Gastrocnemius medialis (tissue), 4 donors: ENCODE measurements at regions not wholly inside any gene's neighbourhood (a gene's known extent, or its start where the extent isn't known, plus 50 kb on each side); places are given as distances from the start of the nearest gene placed in this dataset.

ENCODE experiments used
- ATAC-seq, 2 donors: fragments of 150-250 bp; one replicate each; pipeline ENCODE4 v1.9.1; 2016
- DNase-seq, 2 donors: peaks; one replicate each; pipeline ENCODE4 v3.0.0-alpha.2; 2019
- H3K27ac ChIP-seq, 4 donors: fragments of 200-600 bp; sonication (generic); 1 replicate in 1 of 4; 2 replicates in 3 of 4; pipeline ENCODE4 v1.5.1; 2016 to 2018; ENCODE audit warnings: mild to moderate bottlenecking in 2 of 4, moderate library complexity in 1 of 4
- H3K27me3 ChIP-seq, 3 donors: fragments of 200-600 bp; sonication (generic) in 2 of 3; 1 replicate in 1 of 3; 2 replicates in 2 of 3; pipeline versions ENCODE4 v1.5.1 to v1.6.0; 2016 to 2019; ENCODE audit warnings: mild to moderate bottlenecking in 1 of 3, moderate library complexity in 1 of 3
- H3K36me3 ChIP-seq, 2 donors: fragments of 200-600 bp; sonication (generic) in 1 of 2; one replicate each; pipeline ENCODE4 v1.5.1; 2017 to 2018
- H3K4me1 ChIP-seq, 2 donors: fragments of 200-600 bp; sonication (generic) in 1 of 2; one replicate each; pipeline ENCODE4 v1.5.1; 2016 to 2017; ENCODE audit warnings: mild to moderate bottlenecking in 2 of 2
- H3K4me3 ChIP-seq, 4 donors: fragments of 200-600 bp; sonication (generic) in 3 of 4; 1 replicate in 1 of 4; 2 replicates in 3 of 4; pipeline ENCODE4 v1.5.1; 2016 to 2019; ENCODE audit warnings: mild to moderate bottlenecking in 2 of 4
- H3K9me3 ChIP-seq, 3 donors: fragments of 200-600 bp; sonication (generic) in 2 of 3; 1 replicate in 1 of 3; 2 replicates in 2 of 3; pipeline ENCODE4 v1.5.1; 2016 to 2019
- CTCF ChIP-seq, 5 experiments: fragments of 450-650 bp in 3 of 5; fragments of 200-600 bp in 2 of 5; sonication (generic) in 2 of 5; IDR thresholded peaks in 4 of 5; conservative IDR thresholded peaks in 1 of 5; 1 replicate in 4 of 5; 2 replicates in 1 of 5; pipeline ENCODE4 v1.5.1; 2016 to 2019; ENCODE audit warnings: antibody characterized with exemption in 5 of 5, mild to moderate bottlenecking in 3 of 5, moderate library complexity in 3 of 5
- POLR2A ChIP-seq, 2 donors: fragments of 450-650 bp; IDR thresholded peaks; one replicate each; pipeline ENCODE4 v1.6.1; 2017; ENCODE audit warnings: antibody characterized with exemption in 2 of 2, mild to moderate bottlenecking in 2 of 2, moderate library complexity in 2 of 2
- in situ Hi-C, 4 donors: fragments of 200-750 bp; cut with MboI; loops; one replicate each; pipeline versions ENCODE4 v1.15.0 to v1.8.0; 2017; ENCODE audit warnings: low sequenced_read_pairs in 4 of 4
- intact Hi-C: fragments of 100-400 bp; cut with DNase I; formaldehyde crosslinking; loops from one replicate; pipeline ENCODE4 v1.15.1; 2023; ENCODE audit warnings: low total_unique reads

DNA sequence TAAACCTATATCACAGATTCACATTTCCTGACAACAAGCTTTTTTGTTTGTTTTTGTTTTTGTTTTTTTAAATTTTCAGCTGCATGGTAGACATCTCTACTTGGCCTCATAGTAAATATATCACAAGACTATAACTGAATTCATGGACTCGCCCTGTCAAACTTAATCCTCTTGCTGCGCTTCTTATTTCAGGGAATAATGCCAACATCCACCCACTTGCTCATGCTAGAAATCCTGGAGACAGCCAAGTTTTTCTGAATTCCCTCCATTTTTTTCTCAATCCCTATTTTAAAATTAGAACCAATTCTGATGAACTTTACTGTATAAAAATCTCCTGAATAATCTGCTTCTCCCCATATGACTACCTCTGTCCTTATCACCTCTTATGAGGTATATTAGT lies 283.6 kb upstream of the RPS23 start:
- Histone ChIP-seq H3K9me3 (no peaks in the 10 kb centered on the region), H3K4me3 (no peak overlapping the region), H3K27ac (no peak overlapping the region), H3K27me3 (no peaks in the 10 kb centered on the region), H3K4me1 (no peaks in the 10 kb centered on the region), H3K36me3 (no peaks in the 10 kb centered on the region)
- TF ChIP-seq CTCF (IDR thresholded peaks at IDR 0.05 in 4 of 5, conservative IDR thresholded peaks at IDR 0.05 in 1 of 5) (no peak), POLR2A (IDR thresholded peaks at IDR 0.05) (no peak)
- DNase-seq (no peak), ATAC-seq (no peak)
- in situ Hi-C loops: no loop called here
- intact Hi-C loops: no loop called here

- Histone ChIP-seq H3K9me3 (no peaks in the 10 kb centered on the region), H3K27ac (no peak overlapping the region), H3K27me3 (no peaks in the 10 kb centered on the region), H3K4me1 (no peaks in the 10 kb centered on the region), H3K4me3 (no peak overlapping the region), H3K36me3 (no peaks in the 10 kb centered on the region)
- in situ Hi-C loops (no loop called here), intact Hi-C loops (no loop called here)
- ATAC-seq (no peak), DNase-seq (no peak)
- TF ChIP-seq POLR2A (IDR thresholded peaks at IDR 0.05) (no peak), CTCF (IDR thresholded peaks at IDR 0.05 in 4 of 5, conservative IDR thresholded peaks at IDR 0.05 in 1 of 5) (no peak)
Measured at GRCh38 chr5:82560969-82561368, 282.8 kb upstream of the RPS23 start.

GRCh38 chr5:82560561-82560960 lies 282.4 kb upstream of the RPS23 start:
- Histone ChIP-seq H3K9me3 (no peaks in the 10 kb centered on the region), H3K4me3 (no peak overlapping the region), H3K36me3 (no peaks in the 10 kb centered on the region), H3K27me3 (no peaks in the 10 kb centered on the region), H3K27ac (no peak overlapping the region), H3K4me1 (no peaks in the 10 kb centered on the region)
- DNase-seq (no peak), ATAC-seq (no peak)
- TF ChIP-seq CTCF (IDR thresholded peaks at IDR 0.05 in 4 of 5, conservative IDR thresholded peaks at IDR 0.05 in 1 of 5) (no peak), POLR2A (IDR thresholded peaks at IDR 0.05) (no peak)
- intact Hi-C loops (no loop called here), in situ Hi-C loops (no loop called here)

GRCh38 chr5:82551840-82552385 lies 273.8 kb upstream of the RPS23 start:
- in situ Hi-C loops: no loop called here
- Histone ChIP-seq H3K4me3 (no peak overlapping the region), H3K36me3 (no peaks in the 10 kb centered on the region), H3K4me1 (no peaks in the 10 kb centered on the region), H3K9me3 (no peaks in the 10 kb centered on the region), H3K27me3 (no peaks in the 10 kb centered on the region), H3K27ac (no peak overlapping the region)
- ATAC-seq: no peak
- no peak for DNase-seq
- TF ChIP-seq POLR2A (IDR thresholded peaks at IDR 0.05) (no peak), CTCF (IDR thresholded peaks at IDR 0.05 in 4 of 5, conservative IDR thresholded peaks at IDR 0.05 in 1 of 5) (no peak)
- intact Hi-C loops: no loop called here

GRCh38 chr5:82551192-82551591 lies 273.0 kb upstream of the RPS23 start:
- in situ Hi-C loops (no loop called here), intact Hi-C loops (no loop called here)
- Histone ChIP-seq H3K27me3 (no peaks in the 10 kb centered on the region), H3K4me3 (no peak overlapping the region), H3K9me3 (no peaks in the 10 kb centered on the region), H3K27ac (no peak overlapping the region), H3K4me1 (no peaks in the 10 kb centered on the region), H3K36me3 (no peaks in the 10 kb centered on the region)
- no peak for ATAC-seq
- TF ChIP-seq CTCF (IDR thresholded peaks at IDR 0.05 in 4 of 5, conservative IDR thresholded peaks at IDR 0.05 in 1 of 5) (no peak), POLR2A (IDR thresholded peaks at IDR 0.05) (no peak)
- DNase-seq: no peak
